GM18867 (cell line): ENCODE measurements at regions not wholly inside any gene's neighbourhood (a gene's known extent, or its start where the extent isn't known, plus 50 kb on each side); places are given as distances from the start of the nearest gene placed in this dataset.

ENCODE experiments used
- ATAC-seq: cut with Tn5 transposase; IDR thresholded peaks from one replicate; pipeline ENCODE4 v1.9.1; 2021; ENCODE audit warnings: mild to moderate bottlenecking, moderate library complexity; ENCODE audit not compliant: unreplicated experiment

DNA sequence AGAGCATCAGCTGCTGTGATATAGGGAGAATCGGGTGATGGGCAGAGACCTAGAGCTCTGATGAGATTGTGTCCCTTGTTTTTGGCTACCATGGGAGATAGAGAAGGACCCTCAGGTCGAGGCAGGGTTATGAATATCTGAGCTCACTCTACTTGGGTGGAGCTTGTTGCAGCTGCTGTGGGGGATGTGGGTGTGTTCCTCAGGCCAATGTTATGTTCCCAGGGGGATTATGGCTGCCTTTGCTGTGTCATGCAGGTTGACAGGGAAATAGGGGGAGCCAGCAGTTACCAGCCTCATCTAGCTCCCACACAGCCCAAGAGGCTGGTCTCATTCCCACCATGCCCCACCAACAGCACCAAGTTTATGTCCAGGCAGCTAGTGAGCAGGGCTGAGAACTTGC is 131.5 kb downstream of the TRIM42 start:
- ATAC-seq: no peak

DNA sequence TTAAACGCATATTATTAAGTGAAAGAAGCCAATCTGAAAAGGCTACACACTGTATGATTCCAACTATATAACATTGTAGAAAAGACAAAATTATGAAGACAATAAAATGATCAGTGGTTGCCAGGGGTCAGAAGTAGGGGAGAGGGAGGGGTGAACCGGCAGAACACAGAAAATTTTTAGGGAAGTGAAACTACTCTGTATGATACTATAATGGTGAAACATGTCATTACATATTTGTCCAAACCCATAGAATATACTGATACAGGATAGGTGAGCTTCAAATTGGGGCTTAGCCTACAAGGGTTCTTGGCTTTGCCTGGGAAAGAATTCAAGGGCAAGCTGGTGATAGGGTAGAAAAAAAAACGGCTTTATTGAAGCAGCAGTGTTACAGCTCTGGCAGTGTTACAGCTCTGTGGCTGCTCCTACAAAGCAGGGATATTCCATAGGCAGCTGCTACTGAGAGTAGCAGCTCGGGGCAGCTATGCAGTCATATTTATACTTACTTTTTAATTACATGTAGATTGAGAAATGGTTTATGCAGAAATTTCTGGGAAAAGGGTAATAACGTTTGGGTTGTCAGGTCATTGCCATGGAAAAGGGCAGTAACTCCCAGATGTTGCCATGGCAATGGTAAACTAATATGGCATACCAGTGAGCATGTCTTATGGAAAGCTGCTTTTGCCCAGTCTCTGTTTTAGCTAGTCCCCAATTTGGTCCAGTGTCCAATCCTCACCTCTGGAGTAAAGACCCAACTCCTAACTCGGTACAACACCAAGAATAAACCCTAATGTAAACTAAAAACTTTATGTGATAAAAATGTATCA is 125.1 kb upstream of the SLC25A36 start:
- ATAC-seq: peak; percentile 99

DNA sequence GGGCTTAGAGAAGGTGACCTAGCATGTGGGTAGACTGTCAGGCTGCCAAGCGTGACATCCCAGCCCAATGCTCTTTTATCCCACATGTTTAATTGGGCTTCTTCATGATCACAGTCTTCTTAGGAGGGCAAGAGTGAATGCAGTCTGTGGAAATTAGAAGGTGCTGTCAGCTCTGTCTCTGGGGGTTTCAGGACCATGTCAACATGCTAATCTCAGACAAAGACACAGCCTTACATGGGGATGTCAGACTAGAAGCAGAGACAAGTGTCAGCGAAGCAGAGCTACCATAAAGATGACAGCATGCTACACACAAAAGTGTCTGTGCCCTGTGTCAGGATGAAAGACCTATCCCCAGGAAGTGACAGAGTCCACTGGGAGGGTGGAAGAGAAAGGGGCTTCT is 120.1 kb upstream of the SLC25A36 start:
- ATAC-seq: no peak

DNA sequence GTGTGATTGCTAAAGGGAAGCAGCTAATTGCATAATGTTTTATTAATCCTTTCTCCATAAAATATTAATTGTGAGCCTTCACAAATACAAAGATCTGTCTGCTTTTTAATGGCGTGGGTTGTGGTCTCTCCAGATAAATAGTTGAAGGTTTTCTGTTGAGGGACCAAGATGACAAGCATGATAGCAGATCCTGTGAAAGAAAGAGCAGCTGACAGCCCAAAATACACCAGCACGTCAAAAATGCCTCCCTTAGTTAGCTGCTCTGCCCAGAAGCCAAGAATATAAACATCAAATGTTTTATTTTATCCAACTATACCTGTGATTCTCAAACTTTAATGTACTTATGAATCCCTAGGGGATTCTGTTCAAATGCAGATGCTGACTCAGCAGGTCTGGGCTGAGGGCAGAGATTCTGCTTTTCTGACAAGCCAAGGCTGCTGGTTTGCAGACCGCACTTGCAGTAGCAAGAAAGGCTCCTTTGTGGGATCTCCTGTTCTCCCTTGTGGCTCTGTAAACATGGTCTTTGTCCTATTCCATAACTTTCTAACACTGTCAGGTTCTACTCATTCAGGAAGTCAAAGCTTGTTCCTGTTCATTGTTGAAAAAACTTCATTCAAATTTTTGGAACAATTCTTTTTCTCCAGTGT is 119.1 kb upstream of the SLC25A36 start:
- ATAC-seq: peak; percentile 11

DNA sequence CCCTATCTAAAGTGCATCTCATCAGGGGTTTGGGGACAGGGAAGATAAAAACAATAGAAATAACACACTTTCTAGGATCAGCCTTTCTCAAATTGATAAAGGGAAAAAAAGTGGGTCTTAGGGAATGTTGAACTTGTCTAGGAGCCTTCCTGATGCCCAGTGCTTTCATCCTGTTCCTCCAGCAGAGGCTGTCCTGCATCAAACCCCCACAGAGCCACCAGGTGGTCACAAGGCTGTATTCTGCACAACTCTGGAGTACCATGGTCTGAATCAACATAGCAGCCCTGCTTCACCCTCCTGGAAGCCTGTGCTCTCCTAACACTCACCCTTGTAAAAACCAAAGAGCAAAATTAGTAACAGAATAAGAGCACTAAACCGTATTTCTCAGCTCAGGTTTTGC is 118.5 kb upstream of the SLC25A36 start:
- no peak for ATAC-seq

DNA sequence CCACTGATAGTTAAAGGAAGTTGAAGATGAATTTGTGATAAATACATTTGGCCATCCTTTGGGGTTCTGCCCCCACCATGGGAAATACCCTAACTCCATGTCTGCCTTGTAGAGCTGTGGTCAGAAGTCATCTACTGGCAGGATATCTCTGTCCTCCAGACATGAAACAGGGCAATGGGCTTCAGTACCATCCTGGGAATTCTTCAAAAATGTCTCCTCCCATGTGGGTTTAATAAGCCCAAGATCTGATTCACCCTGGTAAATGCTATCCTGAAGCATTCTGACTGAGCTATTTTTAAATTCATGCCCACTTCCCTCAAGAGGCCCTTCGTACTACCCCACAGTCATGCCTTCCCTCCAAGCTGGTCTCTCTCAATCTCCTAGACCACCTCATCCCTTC is 113.7 kb upstream of the SLC25A36 start:
- no peak for ATAC-seq

DNA sequence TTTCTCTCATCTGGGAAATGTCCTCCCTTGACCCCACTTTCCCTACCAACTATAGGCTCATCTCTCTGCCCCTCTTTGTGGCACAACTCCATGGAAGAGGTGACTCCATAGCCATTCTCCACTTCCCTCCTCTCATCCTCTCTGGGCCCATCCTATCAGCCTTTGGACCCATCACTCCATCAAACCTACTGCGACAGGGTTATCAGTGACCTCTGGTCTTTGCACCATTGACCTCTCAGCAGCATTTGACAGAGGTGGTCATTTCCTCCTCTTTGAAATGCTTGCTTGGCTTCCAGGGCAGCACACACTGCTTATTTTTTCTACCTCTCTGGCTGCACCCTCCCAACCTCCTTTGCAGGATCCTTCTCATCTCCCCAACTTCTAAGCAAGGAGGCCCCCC is 113.1 kb upstream of the SLC25A36 start:
- no peak for ATAC-seq

DNA sequence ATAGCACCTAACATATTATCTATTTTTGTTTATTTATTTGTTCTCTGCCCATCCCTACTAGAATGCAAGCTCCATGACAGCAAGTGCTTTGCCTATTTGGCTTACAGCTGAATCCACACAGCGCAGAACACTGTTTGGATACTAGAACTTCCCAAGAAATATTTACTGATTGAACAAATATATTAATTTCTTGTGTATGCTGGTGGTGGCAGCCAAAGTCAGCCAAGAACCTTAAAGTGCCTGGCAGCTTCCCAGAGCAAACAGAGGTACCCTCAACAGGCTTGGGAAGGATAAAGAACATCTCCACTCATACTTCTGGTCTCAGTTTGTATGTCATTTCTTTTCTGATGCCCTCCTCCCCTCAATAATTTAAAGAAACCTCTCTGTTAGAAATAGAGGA is 111.8 kb upstream of the SLC25A36 start:
- ATAC-seq: no peak

DNA sequence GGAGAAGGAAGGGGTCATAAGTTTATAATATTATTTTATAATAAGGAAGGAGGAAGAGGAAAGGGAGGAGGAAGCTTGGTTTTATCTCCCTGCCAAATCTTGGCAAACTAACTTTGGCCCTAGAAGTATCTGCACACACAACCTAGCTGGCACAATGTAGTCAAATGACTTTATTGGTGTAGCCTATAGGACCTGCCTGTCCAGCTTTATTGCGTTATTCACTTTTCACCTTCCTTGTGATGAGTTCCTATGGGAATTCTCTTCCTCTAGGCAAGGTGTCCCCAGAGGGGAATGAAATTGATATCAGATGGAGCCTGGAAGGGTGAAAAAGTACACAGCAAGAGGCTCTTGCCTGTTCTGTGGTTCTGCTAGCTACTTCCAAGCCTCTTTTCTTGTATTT is 111.2 kb upstream of the SLC25A36 start:
- ATAC-seq: no peak

DNA sequence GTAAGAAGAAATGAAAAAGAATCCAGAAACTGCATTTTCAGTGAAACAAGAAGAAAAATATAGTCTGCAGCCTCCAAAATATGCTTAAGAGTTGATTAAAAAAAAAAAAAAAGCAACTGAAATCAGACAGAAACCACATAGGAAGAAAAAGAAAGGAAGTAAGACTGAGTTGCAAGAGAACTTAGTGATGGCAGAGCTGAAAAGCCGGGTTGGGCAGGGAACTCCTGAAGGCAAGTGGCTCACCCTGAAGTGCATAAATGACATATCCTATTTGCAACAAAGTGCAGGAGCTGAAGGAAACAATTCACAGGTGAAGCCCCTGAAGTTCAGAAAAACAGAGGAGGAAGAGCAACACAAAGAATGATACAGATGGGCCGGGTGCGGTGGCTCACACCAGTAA is 108.8 kb upstream of the SLC25A36 start:
- ATAC-seq: peak; percentile 70

DNA sequence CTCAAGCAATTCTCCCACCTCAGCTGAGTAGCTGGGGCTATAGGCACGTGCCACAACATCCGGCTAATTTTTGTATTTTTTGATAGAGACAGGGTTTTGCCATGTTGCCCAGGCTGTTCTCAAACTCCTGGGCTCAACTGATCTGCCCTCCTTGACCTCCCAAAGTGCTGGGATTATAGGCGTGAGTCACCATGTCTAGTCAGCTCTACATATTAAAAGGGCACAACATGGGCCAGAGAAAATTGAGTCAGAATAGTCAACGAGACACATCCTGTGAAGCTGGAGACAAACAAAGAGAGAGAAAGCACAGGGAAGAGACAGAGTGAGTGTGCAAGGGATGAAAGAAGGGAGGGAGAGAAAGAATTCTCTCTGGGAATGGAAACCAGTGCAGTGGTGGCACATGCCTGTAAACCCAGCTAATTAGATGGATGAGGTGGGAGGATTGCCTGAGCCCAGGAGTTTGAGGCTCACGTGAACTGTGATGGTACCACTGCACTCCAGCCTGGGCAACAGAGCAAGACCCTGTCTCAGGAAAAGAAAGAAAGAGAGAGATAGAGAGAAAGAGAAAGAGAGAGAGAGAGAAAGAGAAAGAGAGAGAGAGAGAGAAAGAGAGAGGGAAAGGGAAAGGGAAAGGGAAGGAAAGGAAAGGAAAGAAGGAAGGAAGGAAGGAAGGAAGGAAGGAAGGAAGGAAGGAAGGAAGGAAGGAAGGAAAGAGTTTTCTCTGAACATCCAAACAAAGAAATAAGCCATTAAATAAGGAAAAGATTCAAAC is 107.2 kb upstream of the SLC25A36 start:
- no peak for ATAC-seq

DNA sequence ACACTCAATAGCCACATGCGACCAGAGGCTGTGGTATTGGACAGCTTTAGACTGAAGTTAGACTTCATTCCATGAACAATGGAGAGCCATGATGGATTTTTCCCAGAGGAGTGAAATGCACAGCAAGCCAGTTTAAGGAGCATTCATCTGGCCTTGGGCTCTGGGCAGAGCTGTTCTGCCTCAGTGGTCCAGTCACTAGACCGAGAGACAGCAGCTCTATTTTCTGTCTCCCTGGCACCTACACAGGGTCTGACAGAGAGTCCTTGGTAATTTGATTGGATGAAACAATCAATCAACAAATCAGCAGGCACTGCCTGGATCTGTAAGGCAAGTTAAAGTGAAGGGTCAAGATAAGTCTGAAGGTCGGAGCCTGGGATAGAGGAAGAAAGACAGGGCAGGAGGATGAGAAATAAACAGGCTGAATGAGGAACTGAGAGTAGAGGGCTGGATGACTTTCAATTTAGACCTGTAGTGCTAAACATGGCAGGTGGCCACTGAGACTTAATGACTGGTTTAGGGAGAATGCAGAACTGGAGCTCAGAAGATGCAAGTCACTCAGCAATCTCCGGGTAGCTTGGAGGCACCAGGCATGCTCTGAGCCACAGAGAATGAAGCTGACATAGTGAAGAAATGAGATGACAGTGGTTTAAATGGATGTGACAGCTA is 98.5 kb upstream of the SLC25A36 start:
- ATAC-seq: peak; percentile 96

DNA sequence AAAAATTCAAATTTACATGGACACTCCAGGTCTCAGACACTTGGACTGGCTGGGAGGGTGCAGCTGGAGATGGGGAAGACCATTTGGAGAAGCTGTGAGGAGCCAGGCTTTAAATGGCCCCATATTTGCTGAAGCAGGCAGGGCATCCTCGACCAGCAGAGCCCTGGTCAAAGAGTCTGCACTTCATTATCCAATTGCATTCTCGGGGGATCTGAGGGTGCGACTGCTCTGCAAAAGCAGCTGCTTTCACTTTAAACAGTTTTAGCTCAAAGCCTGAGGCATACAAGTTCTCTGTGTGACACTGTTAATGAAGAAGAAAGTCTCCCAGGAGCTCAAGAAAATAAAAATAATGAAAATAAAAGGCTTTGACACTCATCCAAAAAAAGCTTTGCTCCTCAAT is 98.0 kb upstream of the SLC25A36 start:
- ATAC-seq: peak; percentile 13

DNA sequence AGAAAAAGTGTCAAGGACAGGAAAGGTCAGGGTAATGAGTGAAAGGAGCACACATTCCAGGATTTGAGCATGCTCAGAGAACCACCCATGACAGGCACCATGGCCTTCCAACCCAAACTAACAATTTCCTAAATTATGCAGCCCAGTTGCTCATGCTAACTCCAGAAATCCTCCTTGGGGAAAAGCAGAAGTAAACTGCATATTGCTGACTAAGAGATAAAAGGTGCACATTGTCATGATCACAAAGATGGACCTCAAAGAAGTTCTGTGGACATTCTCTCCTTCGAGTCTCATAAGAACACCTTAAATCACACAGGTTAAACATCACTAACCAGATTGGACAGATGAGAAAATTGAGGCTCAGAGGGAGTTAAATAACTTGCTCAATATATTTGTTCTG is 97.6 kb upstream of the SLC25A36 start:
- ATAC-seq: no peak

DNA sequence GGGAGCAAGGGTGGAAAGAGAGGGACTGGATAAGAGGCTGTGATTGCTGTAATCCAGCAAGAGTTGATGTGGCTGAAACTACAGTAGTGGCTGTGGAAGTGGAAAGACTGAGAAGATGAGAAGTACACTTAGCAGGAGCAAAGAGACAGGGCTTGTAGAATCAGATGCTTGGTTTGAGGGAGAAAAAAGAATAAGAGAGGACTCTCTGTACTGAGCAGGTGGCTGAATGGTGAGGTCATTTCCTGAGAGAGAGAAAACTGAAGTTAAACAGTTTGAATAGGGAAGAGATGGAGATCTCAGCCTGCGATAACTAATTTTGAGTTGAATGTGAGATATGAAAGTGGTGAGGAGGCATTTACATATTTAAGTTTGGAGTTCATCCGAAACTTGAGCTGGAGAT is 95.8 kb upstream of the SLC25A36 start:
- ATAC-seq: peak; percentile 33

DNA sequence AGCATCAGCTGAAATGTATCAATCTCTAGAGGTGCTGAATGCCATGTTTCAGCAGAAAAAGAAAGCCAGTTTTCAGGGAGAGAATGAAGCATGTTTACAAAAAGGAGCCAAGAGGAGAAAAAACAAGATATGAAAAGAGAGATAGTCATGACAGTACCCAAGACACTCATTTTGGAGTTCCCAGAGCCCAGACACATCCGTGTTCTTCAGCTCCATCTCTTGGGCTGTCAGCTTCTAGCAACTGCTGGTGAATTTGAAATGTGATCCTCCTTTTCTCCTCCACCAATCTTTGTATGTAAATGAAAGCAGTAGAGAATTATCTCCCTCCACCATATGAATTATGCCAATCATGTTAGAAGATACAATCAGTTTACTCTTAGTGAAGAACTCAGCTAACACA is 93.0 kb upstream of the SLC25A36 start:
- peak; percentile 40 for ATAC-seq

DNA sequence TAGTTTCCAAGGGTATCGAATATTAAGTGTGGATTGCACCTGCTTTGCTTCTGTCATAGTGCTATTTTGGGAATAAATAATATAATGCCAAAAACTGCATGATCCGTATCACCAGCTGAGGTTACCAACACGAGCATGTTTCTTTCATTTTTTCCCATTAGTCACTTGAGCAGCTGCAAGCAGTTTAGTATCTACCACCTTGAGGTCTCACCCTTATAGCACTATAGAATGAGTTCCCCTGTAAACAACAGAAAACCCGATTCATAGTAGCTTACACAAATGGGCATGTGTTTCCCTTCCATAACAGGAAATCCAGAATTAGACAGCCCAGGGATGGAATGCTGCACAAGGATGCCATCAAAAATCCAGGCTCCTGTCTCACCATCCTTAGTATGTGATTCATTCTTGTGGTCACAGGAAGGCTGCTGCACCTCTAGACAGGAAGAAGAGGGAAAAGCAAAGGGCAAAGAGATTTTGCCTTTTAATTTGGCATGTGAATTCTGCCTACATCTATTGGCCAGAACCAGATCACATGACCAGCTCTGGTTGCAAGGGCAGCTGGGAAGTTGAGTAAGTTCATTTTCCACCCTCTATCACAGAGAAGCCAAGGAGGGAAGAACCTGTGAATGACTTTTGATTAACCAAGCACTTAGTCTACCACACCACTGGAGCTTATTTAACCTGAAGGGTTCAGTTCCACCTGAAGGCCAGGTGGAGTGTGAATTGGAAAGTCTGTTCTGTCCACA is 91.3 kb upstream of the SLC25A36 start:
- ATAC-seq: no peak

DNA sequence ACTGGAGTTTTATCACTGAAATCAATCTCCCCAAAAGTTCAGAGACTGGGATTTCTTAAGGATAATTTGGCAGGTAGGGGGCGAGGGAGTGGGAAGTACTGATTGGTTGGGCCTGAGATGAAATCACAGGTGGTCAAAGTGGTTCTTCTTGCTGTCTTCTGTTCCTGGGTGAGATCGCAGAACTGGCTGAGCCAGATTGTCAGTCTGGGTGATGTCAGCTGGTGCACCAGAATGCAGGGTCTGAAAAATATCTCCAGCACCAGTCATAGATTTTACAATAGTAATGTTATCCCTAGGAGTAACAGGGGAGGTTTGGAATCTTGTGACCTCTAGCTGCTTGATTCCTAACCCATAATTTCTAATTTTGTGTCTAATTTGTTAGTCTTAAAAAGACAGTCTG is 86.7 kb upstream of the SLC25A36 start:
- no peak for ATAC-seq

DNA sequence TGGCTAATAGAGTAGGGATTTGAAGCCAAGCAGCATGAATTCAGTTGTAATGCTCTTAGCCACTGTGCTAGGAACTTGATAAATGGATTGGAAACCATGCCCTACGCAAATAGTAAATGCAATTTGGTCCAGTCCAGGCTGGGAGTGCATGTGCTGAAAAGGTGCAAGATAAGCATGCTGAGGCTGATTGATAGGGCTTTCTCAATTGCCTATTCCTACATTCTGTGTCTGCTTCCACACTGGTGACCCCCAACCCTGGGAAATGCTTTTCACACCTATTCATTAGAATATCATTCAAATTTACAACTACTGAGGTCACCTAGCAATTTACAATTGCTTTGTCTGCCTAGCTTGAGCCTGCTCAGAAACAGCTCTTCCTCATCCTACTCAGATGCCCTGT is 84.7 kb upstream of the SLC25A36 start:
- ATAC-seq: no peak

DNA sequence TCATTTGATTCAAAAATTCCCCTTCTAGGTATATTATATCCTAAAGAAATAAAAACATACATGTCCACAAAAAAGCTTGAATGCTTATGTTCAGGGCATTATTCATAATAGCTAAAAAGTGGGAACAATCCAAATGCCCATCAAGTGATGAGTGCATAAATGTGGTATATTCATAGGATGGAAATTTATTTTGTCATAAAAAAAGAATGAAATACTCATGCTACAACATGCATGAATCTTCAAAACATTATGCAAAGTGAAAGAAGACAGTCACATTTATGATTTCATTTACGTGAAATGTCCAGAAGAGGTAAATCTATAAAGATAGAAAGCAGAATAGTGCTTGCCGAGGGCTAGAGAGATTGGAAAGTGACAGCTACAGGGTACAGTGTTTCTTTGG is 83.6 kb upstream of the SLC25A36 start:
- ATAC-seq: no peak
